Esophagus squamous epithelium (tissue), 4 donors: ENCODE measurements at regions not wholly inside any gene's neighbourhood (a gene's known extent, or its start where the extent isn't known, plus 50 kb on each side); places are given as distances from the start of the nearest gene placed in this dataset.

Experiments used
- POLR2A ChIP-seq, 4 donors: fragments of 450-650 bp; IDR thresholded peaks; one replicate each; pipeline ENCODE4 v1.6.1; 2017; ENCODE audit warnings: antibody characterized with exemption in 4 of 4, mild to moderate bottlenecking in 4 of 4, moderate library complexity in 3 of 4
- TF ChIP-seq, protein P1 (sequence below), 6 experiments: fragments of 450-650 bp in 4 of 6; fragments of 200-600 bp in 2 of 6; sonication (generic) in 2 of 6; IDR thresholded peaks; one replicate each; pipeline ENCODE4 v1.5.1; 2016 to 2019; ENCODE audit warnings: antibody characterized with exemption in 6 of 6, mild to moderate bottlenecking in 4 of 6, moderate library complexity in 4 of 6

GRCh38 chr21:18547347-18547746 is 143.8 kb upstream of the TMPRSS15 start:
- TF ChIP-seq, protein P1, sequence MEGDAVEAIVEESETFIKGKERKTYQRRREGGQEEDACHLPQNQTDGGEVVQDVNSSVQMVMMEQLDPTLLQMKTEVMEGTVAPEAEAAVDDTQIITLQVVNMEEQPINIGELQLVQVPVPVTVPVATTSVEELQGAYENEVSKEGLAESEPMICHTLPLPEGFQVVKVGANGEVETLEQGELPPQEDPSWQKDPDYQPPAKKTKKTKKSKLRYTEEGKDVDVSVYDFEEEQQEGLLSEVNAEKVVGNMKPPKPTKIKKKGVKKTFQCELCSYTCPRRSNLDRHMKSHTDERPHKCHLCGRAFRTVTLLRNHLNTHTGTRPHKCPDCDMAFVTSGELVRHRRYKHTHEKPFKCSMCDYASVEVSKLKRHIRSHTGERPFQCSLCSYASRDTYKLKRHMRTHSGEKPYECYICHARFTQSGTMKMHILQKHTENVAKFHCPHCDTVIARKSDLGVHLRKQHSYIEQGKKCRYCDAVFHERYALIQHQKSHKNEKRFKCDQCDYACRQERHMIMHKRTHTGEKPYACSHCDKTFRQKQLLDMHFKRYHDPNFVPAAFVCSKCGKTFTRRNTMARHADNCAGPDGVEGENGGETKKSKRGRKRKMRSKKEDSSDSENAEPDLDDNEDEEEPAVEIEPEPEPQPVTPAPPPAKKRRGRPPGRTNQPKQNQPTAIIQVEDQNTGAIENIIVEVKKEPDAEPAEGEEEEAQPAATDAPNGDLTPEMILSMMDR (IDR thresholded peaks at IDR 0.05): no peak
- no peak for TF ChIP-seq POLR2A (IDR thresholded peaks at IDR 0.05)
